H1 (cell line): ENCODE measurements at regions not wholly inside any gene's neighbourhood (a gene's known extent, or its start where the extent isn't known, plus 50 kb on each side); places are given as distances from the start of the nearest gene placed in this dataset.

Source experiments
- CEBPB ChIP-seq: IDR thresholded peaks from 2 replicates; pipeline ENCODE4 v1.6.1; 2012; ENCODE audit warnings: low read depth, low read length
- E2F6 ChIP-seq: IDR thresholded peaks from 2 replicates; pipeline ENCODE4 v1.6.1; 2012; ENCODE audit warnings: inconsistent platforms
- NANOG ChIP-seq: IDR thresholded peaks from 2 replicates; pipeline ENCODE4 v1.6.1; 2011; ENCODE audit warnings: low read length, low read depth, mild to moderate bottlenecking, inconsistent platforms; ENCODE audit not compliant: insufficient read depth, poor library complexity, severe bottlenecking
- POU5F1 ChIP-seq: IDR thresholded peaks from 2 replicates; pipeline ENCODE4 v1.6.1; 2011; ENCODE audit warnings: low read depth, mild to moderate bottlenecking, low read length, moderate library complexity
- SIX5 ChIP-seq: IDR thresholded peaks from 2 replicates; pipeline ENCODE4 v1.6.1; 2011; ENCODE audit warnings: mild to moderate bottlenecking, low read depth, low read length
- SP2 ChIP-seq: IDR thresholded peaks from 2 replicates; pipeline ENCODE4 v1.6.1; 2012; ENCODE audit warnings: mild to moderate bottlenecking, low read length, inconsistent platforms

DNA sequence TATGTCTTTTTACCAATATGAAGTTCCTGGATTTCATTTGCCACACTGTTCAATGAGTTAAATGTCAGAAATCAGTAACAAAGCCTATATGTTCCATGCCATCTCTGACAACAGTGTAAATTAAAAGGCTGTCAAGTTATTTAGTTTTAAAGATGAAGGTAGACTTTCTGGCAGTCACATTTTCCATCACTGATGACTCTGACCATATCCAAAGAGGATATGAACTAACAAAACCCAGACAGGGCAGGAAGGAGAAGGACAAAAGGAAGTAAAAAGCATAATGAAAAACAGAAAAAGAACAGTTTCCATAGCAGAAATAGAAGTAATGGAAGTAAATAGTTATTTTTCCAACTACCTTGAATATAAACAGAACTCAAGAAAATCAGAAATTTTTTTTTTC, 242.3 kb downstream of the UBE3D start (continued):
- TF ChIP-seq E2F6 (no peak), NANOG (no peak), POU5F1 (no peak), CEBPB (no peak), SP2 (no peak), SIX5 (no peak)
